IPS DF 19.7 (cell line): ENCODE measurements at regions not wholly inside any gene's neighbourhood (a gene's known extent, or its start where the extent isn't known, plus 50 kb on each side); places are given as distances from the start of the nearest gene placed in this dataset.
"Not testable (repeated sequence)": the region's sequence is repeated elsewhere in the genome, so short reads cannot be mapped to it uniquely, and the experiment has no call there.

Experiments used
- DNase-seq: peaks from one replicate; pipeline ENCODE4 v3.0.0-alpha.2; 2013; ENCODE audit warnings: low read depth, low spot score

DNA sequence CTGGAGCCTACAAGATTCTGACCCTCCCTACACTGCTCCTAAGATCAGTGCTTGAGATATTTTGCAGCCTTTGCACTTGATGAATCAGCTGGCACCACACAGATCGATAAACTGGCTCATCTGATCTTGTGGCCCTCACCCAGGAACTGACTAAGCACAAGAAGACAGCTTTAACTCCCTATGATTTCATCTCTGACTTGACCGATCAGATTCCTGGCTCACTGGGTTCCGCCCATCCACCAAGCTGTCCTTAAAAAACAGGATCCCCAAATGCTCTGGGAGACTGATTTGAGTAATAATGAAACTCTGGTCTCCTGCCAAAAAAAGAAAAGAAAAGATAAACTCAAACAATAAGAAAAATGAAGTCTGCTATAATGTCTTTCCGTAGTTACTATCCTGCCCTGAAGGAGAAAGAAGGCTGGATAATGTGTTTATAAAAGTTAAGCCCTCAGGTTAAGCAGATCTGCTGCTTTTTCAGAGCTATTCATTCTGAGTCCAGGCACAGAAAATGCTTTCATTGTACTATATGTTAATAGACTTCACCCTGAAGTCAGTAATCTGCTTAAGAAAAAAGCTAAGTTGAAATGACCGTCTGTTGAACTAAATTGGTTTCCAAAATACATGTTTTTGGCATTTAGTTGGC is 795.2 kb downstream of the TRIML1 start:
- no peak for DNase-seq

DNA sequence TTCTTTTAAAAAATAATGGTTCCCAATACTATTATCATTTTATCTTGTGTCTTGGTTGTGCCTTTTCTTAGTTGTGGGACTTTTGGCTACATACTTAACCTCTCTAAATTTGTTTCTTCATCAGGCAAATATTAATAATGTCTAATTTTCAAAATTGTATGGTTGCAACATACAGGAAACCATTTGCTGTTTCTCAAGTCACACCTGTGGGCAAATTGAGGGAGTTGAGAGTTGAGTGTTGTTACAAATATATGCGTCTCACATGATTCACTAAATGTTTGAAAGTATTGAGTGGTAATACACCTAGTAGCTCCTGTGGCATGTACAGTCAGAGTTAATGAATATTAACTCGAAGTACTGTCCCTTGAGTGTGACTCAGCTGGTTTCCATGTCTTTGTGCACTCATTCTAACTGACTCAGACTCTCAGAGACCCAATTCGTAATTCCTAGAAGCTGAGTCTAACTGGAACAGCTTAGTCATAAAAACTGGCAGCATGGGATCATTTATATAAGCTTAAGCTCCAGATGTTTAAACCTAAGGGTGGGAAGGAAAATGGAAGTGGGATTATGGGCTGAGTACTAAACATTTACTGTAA is 802.4 kb downstream of the TRIML1 start:
- no peak for DNase-seq

DNA sequence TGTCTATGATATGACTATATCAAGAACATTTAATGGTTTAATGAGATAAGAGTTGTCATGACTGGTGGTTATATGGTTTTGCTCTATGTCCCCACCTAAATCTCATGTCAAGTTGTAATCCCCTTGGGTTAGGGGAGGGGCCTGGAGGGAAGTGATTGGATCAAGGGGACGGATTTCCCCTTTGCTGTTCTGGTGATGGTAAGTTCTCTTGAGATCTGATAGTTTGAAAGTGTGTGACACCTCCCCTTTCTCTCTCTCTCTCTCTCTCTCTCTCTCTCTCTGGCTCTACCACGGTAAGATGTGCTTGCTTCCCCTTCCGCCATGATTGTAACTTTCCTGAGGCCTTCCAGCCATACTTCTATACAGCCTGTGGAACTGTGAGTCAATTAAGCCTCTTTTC is 803.4 kb downstream of the TRIML1 start:
- DNase-seq = no peak

DNA sequence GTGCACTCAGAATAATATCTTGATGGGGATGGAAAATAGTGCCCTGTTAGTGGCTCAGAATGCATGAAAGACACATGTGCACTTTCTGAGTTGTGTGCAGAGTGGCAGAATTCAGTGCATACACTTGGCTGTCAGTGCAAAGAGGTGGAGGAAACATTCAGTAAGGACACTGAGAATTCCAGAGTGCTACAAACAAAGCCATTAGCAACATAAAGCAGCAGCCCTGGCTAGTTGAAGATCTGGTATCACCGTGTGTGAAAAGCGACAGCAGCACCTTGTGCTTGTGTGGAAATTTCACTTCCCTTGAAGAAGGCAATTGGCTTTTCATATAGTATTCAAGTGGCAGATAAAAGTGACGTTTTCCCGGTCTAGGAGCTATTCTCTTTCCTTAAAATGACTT is 810.4 kb downstream of the TRIML1 start:
- DNase-seq = no peak

DNA sequence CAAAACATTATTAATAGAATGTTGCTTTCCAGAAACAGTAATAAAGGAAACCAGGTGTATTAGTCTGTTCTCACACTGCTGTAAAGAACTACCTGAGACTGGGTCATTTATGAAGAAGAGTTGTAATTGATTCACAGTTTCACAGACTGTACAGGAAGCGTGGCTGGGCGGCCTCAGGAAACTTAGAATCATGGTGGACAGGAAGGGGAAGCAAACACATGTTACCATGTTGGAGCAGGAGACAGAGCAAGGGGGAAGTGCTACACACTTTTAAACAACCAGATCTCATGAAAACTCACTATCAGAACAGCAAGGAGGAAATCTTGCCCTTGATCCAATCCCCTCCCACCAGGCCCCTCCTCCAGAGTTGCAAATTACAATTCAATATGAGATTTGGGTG is 815.8 kb downstream of the TRIML1 start:
- no peak for DNase-seq

DNA sequence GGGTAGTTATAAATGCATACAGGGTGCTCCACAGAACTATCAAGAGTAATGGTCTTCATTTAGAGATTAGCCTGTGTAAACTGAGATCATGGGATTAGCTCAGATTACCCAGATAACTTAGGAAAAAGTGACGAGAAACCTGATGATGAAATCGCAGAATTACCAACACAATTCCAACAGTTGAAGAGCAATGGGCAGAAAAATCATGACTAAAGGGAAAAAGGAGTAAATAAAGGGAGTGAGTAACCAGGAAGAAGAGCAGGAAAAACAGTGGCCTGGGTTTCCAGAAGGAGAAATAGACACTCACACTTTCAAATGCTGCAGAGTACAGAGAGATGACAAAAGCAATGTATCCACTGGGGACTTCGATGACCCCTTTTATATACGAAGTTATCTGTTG is 817.3 kb downstream of the TRIML1 start:
- no peak for DNase-seq

DNA sequence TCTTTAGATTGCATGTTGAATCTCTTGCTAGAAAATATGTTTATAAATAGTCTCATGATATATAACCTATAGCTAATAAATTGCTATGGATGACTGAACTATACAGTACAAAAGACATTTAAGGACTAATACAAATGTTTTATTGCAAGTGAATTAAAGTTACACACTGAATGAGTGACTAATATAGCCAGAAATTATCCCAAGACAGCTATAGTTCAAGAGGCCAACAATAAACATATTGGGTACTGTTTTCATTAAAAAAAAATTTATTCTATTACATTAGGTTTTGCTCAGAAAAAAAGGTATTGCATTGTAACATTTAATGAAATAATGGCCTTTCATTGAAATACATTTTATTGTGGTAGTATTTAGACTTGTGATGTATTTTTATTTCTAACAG is 819.1 kb downstream of the TRIML1 start:
- no peak for DNase-seq

DNA sequence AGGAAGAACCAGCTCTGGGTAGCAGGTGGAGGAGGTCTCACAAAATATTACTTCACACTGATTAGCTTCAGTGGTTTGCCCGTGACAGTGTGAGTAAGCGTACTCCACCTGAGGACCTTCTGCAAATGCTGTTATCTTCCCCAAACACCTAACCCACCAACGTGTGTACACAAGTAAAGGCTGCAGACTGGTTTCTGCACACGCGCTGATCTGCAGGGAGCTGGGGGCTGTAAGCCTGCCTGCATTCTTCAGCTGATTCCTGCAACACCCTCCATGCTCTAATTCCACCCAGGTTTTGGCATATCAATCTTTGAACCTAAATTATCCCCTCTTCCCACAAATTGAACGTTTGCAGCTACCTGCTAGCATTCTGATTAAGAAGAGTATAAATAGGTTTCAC is 820.2 kb downstream of the TRIML1 start:
- DNase-seq = no peak

DNA sequence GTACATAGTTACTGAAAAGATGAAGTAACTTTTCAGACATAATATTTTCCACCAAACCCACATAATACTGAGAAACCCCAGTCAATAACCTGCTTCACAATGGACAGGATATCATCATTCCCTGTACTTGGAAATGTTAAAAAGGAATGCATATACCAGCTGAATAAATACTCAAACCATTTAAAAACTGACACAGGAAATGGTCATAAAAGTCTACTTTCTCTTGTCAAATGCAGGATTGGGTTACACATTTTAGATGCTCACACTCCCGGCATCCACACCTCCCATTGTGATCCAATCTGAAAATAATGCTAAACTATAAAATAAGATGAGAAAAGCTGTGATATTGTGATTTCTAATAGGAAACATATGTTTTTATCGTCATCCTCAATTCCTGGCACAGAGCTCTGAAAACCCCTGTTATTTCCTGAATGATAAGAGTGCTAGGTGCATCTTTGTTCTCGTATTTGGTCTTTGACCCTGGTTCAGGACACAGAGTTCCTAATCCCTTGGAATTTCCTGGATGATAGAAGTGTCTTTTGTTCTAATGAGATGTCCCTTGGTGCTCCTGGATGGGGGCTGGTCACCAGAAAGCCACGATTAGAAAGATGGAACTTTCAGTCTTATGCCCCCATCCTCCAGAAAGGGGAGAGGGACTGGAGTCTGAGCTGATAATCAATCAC is 821.3 kb downstream of the TRIML1 start:
- no peak for DNase-seq

DNA sequence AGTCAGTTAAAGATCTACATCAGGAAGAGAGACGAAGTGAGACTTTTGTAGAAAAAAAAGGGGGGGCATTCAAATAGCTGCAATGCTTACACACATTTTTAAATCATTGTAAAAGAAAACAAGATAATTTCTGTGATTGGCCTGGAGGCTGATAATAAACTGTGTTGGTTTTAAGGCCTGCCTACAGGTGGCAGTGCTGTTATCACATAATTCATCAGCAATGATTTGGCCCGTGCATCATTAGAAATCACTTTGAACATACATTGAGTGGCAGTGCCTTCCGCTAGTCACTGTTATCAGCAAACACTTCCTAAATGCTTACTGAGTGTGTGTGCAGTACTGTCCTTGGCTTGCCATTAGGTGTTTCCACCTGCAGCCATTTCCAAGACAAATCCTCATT is 831.9 kb downstream of the TRIML1 start:
- no peak for DNase-seq

DNA sequence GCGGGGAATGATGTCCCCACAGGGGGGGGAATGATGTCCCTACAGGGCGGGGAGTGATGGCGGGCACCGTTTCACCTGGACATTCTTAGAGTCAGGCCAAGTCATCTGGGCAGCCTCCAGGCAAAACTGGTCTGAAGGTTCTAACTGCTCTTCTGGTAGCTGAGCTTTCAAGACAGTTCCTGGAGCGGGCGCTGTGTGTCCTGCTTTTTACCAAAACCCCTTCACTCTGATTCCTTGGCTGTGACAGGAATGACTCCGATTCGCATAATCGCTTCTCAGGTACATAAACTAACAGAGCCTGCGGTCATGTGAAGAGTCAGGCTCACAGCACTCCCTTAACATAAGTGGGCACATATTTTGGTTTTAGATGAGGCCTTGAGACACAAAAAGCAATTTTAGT is 836.0 kb downstream of the TRIML1 start:
- DNase-seq = no peak

DNA sequence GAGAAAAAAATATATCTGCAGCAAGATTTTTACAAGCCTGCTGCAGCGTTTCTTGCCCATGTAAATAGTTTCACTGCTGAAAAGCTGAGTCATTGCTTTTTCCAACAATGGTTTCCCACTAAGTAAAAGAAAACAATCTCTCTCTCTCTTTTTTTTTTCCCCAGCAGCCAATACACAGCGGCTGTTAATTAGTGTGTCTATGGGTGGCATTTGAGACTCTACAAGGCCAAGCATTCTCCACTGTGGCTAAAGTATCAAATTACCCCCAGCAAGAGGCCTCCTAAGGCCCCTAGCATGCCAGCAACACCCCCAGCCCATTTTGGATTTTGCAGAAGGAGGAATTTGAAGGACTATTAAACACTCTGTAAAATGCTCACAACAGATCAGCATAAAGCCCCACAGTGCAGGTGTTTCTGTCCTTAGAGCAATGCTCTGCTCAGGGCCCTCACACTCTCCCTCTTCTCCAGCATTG is 837.4 kb downstream of the TRIML1 start:
- DNase-seq = peak; percentile 88

DNA sequence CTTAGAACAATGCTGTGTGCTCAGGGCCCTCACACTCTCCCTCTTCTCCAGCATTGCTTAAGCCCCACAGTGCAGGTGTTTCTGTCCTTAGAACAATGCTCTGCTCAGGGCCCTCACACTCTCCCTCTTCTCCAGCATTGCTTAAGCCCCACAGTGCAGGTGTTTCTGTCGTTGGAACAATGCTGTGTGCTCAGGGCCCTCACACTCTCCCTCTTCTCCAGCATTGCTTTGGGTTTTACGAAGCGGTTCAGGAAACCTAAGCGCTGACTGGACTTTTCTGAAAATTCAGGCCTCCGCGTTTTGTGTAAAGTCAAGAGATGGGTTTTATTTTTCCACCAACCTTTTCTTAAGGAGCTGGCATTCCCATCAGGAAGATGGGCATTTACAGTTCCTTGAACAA is 838.0 kb downstream of the TRIML1 start:
- DNase-seq = not testable (repeated sequence)

DNA sequence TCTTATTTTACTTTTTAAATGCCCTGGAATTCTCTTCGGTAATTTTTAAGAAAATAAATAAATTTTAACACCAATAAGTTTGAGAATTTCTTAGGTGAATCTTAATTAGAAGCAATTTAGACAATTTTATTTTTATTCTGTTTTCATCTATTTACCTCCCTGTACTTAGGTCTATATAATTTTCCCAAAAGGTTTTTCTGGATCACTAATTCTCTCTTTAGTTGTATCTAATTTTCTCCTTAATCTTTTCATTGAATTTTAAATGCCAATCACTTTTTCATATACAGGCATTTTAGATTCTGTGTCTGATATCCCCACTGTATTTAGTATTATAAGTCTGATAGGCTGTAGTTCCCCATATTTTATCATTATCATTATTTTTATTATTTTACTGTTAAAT is 845.3 kb downstream of the TRIML1 start:
- DNase-seq = no peak

DNA sequence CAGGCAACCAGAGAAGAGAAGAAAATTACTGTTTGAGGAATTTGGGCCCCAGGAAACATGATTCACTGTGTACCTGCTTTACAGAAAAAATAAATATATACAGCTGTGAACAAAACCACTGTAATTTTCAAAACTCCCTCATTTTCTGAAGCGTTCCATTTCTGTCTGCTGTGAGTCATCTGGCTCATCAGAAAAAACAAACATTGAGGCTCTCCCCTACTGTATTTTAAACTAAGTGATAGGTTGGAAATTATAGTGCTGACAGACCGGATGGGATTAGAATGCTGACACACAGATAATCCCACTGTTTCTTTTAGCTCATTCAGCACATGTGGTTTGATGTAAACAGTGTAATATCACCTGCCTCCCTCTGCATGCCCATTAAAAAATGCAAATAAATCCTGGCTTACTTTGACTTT is 847.0 kb downstream of the TRIML1 start:
- DNase-seq = no peak

DNA sequence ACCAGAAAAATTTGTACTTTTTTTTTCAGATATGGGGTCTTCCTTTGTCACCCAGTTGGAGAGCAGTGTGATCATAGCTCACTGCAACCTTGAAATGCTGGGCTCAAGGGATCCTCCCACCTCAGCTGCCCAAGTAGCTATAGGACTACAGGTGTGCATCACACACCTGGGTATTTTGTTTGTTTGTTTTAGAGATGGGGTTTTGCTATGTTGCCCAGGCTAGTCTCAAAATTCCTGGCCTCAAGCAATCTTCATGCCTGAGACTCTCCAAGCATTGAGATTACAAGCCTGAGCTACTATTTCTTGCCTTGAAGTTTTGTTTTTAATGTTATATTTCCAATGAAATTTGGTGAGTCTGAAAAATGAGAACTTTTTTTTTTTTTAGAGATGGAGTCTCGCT is 847.8 kb downstream of the TRIML1 start:
- DNase-seq = no peak

DNA sequence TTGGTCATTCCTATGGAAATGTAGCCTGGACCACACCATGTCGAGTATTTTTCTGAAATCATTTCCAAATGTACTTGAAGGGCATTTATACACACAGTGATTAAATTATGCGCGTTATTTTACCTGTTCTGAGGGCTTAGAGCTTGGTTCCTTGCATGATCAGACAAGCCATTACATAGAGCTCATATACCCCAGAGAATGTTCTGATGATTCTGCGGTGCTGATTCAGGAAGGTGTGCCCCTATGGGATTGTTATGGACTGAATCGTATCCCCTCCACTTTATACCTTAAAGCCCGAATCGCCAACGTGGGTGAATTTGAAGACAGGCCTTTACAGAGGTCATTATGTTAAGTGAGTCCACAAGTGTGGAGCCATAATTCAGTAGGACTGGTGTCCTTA is 848.9 kb downstream of the TRIML1 start:
- no peak for DNase-seq

DNA sequence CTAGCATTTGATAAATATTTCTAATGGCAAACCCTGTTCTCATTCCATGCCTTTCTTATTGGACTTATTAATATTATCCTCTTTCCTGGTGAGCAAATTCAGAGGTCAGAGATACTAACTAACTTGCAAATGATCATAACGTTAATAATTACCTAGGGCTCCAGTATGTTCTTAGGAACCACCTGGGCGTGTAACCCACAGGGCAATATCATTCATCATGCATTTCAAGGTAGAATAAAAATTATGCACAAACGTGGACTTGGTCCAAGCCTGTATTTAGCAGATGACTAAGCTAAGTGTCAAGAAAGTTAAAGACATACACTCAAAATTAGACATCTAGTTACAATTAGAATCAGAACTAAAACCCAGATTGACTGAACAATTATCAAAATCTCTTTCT is 850.1 kb downstream of the TRIML1 start:
- no peak for DNase-seq

DNA sequence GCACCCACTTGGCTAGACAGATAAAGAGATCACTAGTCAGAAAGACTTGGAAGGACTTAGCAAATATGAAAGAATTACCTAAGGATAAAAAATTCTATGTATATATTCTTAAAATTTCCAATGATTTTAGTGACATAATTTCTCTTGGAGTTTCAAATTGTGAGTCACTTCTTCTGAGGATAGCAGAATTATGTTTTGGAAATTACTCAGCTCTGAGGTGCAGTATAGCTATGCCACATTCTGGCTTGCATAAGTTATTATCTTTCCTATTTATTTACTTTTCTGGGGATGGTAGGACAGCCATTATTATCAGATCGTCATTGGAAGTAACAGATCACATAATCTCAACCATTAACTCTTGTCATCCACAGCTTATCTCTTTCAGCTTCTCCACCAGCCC is 853.5 kb downstream of the TRIML1 start:
- no peak for DNase-seq

DNA sequence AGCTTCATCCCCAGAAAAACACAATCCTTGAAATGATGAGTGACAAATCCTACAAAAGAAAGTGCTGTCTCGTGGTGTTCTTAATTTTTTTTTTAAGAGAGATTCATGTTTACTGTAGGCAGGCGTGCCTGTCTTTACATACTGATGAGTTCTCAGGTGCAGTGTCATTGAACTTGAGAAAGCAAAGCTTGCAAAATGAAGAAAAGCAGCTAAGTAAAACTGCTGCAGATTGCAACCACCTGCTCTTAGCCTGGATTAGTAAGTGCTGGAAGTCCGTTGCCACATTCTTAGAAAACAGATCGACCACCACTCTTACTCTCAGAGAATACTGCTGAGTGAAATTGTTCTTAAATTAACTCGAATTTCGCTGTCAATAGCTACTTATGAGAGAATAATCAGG is 854.6 kb downstream of the TRIML1 start:
- no peak for DNase-seq

DNA sequence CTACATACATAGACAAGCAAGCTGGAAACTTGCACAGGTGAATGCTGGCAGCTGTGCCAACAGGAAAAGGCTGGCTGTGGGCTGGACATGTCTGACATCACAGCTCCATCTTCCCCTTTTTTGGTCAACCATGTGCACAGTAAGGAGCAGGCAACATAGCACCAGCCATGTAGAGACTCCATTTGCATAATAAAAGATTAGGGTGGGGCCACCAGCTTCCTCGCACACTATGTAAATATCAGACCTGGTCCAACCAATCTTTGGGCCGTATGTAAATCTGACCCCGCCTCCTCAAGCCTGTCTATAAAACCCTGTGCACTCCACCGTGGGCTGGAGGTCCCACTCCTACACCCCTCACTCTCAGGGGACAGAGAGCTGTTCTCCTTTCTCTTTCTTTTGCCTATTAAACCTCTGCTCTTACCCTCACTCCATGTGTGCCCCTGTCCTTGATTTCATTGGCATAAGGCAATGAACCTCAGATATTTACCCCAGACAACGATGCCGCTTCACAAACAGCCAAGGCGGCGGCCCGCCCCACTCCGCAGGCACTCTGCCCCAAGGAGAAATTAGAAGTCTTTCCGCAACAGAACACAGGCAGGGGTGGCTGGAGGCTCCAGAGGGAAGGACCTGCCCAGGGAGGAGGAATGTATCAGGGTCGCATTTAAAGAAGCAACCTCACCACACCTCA is 862.2 kb downstream of the TRIML1 start:
- DNase-seq = no peak

DNA sequence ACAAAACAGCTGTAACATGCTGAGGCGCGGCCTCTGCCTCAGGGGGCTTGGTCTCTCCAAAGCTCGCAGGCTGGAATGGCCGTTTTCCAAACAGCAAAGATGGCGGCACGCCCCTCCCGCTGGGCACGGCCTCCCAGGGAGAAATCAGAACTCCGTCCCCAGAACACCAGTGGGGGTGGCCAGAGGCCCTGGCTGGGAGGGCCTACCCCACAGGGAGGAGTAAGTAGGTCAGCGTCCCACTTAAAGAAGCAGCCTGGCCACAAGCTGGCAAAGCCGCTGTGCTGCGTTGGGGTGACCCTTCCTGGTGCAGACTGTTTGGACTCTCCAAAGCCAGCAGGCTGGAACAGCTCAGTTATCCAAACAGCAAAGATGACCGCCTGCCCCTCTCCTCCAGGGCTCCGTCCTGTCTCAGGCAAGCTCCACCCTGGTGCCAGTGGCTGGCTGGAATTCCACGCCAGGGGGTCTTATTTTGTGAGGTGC is 862.8 kb downstream of the TRIML1 start:
- no peak for DNase-seq
